SK-N-SH treated with all-trans-retinoic acid at 6 μM for 48 hours (cell line): ENCODE measurements at regions not wholly inside any gene's neighbourhood (a gene's known extent, or its start where the extent isn't known, plus 50 kb on each side); places are given as distances from the start of the nearest gene placed in this dataset.

Experiments used
- ATAC-seq: fragments of 200-7000 bp; cut with Tn5 transposase; 3 replicates; pipeline ENCODE4 v1.9.1; 2020; ENCODE audit warnings: mild to moderate bottlenecking, moderate library complexity
- ARNTL ChIP-seq: fragments of 450-650 bp; formaldehyde crosslinking; IDR thresholded peaks from 2 replicates; pipeline ENCODE4 v1.5.0; 2020; ENCODE audit warnings: low read depth, mild to moderate bottlenecking, moderate library complexity, borderline replicate concordance
- CSDC2 ChIP-seq: fragments of 250-450 bp; sonication (Bioruptor Pico); IDR thresholded peaks from 2 replicates; pipeline ENCODE4 v1.5.0; 2020; ENCODE audit warnings: mild to moderate bottlenecking, moderate library complexity
- ESRRG ChIP-seq: fragments of 250-450 bp; sonication (Bioruptor Pico); IDR thresholded peaks from 2 replicates; pipeline ENCODE4 v1.6.1; 2021; ENCODE audit warnings: mild to moderate bottlenecking
- GLIS3 ChIP-seq: fragments of 250-450 bp; sonication (Bioruptor Pico); IDR thresholded peaks from 2 replicates; pipeline ENCODE4 v1.5.0; 2020; ENCODE audit warnings: mild to moderate bottlenecking, moderate library complexity
- OSR1 ChIP-seq: fragments of 250-450 bp; sonication (Bioruptor Pico); IDR thresholded peaks from 2 replicates; pipeline ENCODE4 v1.8.0; 2022; ENCODE audit warnings: moderate library complexity, mild to moderate bottlenecking, inconsistent platforms
- PPARA ChIP-seq: fragments of 250-450 bp; sonication (Bioruptor Pico); IDR thresholded peaks from 2 replicates; pipeline ENCODE4 v1.5.0; 2020; ENCODE audit warnings: mild to moderate bottlenecking, borderline replicate concordance
- RARB ChIP-seq: fragments of 250-450 bp; sonication (Bioruptor Pico); IDR thresholded peaks from 2 replicates; pipeline ENCODE4 v1.8.0; 2021; ENCODE audit warnings: mild to moderate bottlenecking, moderate library complexity
- SNAI2 ChIP-seq: fragments of 250-450 bp; sonication (Bioruptor Pico); IDR thresholded peaks from 2 replicates; pipeline ENCODE4 v1.5.0; 2020; ENCODE audit warnings: mild to moderate bottlenecking, moderate library complexity
- TCF4 ChIP-seq: fragments of 250-450 bp; sonication (Bioruptor Pico); IDR thresholded peaks from 2 replicates; pipeline ENCODE4 v1.8.0; 2021; ENCODE audit warnings: mild to moderate bottlenecking, moderate library complexity, borderline replicate concordance
- TOX ChIP-seq: fragments of 250-450 bp; sonication (Bioruptor Pico); IDR thresholded peaks from 2 replicates; pipeline ENCODE4 v1.8.0; 2021; ENCODE audit warnings: mild to moderate bottlenecking, moderate library complexity, borderline replicate concordance
- ZFP3 ChIP-seq: fragments of 250-450 bp; sonication (Bioruptor Pico); IDR thresholded peaks from 2 replicates; pipeline ENCODE4 v1.5.0; 2020; ENCODE audit warnings: mild to moderate bottlenecking, moderate library complexity
- ZFP30 ChIP-seq: fragments of 450-650 bp; formaldehyde crosslinking; IDR thresholded peaks from 2 replicates; pipeline ENCODE4 v1.5.0; 2022; ENCODE audit warnings: mild to moderate bottlenecking, moderate library complexity
- ZNF565 ChIP-seq: fragments of 450-650 bp; formaldehyde crosslinking; conservative IDR thresholded peaks from 2 replicates; pipeline ENCODE4 v1.5.0; 2020; ENCODE audit warnings: low read depth, mild to moderate bottlenecking, moderate library complexity
- ZNF70 ChIP-seq: fragments of 450-650 bp; formaldehyde crosslinking; IDR thresholded peaks from 2 replicates; pipeline ENCODE4 v1.5.0; 2020; ENCODE audit warnings: mild to moderate bottlenecking, moderate library complexity
- ZNF8 ChIP-seq: fragments of 450-650 bp; formaldehyde crosslinking; IDR thresholded peaks from 2 replicates; pipeline ENCODE4 v1.5.0; 2020; ENCODE audit warnings: mild to moderate bottlenecking, moderate library complexity
- TF ChIP-seq, protein P1 (sequence below): fragments of 250-450 bp; sonication (Bioruptor Pico); IDR thresholded peaks from 2 replicates; pipeline ENCODE4 v1.8.0; 2020; ENCODE audit warnings: mild to moderate bottlenecking, moderate library complexity, borderline replicate concordance
- TF ChIP-seq, protein P2 (sequence below): fragments of 250-450 bp; sonication (Bioruptor Pico); IDR thresholded peaks from 2 replicates; pipeline ENCODE4 v1.8.0; 2021; ENCODE audit warnings: low read depth, mild to moderate bottlenecking, moderate library complexity, borderline replicate concordance
- TF ChIP-seq, protein P3 (sequence below): fragments of 250-450 bp; sonication (Bioruptor Pico); IDR thresholded peaks from 2 replicates; pipeline ENCODE4 v1.5.1; 2021; ENCODE audit warnings: mild to moderate bottlenecking, moderate library complexity
- TF ChIP-seq, protein P4 (sequence below): fragments of 250-450 bp; sonication (Bioruptor Pico); IDR thresholded peaks from 2 replicates; pipeline ENCODE4 v1.5.0; 2020; ENCODE audit warnings: mild to moderate bottlenecking, moderate library complexity

DNA sequence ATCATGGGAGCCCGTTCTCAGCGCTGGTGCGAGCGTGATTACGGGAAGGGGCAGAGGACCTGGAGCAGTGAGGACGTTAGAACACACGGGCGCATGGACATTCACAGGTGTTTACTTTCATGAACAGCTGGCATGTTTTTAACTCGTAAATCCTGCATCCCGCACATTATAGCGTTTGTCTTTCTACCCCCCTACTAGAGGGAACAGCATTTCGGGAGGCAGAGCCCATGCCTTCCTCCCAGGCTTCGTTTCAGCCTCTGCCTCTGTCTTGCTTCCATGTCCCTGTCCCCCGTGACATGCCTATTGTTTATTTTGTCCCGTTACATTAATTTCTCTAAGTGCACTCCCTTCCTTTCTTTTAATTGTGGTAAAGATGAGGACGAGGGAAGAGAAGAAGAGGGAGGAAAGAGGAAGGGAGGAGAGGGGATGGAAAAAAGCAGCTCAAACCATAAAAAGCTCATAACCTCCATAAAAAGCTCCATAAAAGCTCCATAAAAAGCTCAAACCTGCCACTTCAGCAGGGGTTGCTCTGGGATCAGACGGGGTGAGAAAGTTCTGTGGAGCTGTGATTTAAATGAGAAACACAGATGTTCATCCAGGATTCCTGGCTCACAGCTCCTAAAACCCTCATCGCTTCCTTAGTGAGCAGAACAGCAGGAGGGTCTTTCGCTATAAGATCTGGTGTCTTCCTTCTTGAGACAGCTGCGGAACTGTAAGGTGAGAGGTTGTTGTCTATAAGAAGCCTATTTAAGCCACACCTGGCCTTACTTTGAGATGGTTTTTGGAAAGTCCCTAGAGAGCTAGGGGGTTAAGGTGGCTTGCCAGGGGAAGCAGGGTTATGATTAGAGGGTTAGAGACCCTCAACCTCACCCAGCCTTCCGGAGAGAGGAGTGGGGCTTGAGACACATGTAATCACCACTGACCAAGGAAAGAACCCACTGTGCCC, 66.6 kb upstream of the SNTG2 start (continued):
- TF ChIP-seq, protein P1, sequence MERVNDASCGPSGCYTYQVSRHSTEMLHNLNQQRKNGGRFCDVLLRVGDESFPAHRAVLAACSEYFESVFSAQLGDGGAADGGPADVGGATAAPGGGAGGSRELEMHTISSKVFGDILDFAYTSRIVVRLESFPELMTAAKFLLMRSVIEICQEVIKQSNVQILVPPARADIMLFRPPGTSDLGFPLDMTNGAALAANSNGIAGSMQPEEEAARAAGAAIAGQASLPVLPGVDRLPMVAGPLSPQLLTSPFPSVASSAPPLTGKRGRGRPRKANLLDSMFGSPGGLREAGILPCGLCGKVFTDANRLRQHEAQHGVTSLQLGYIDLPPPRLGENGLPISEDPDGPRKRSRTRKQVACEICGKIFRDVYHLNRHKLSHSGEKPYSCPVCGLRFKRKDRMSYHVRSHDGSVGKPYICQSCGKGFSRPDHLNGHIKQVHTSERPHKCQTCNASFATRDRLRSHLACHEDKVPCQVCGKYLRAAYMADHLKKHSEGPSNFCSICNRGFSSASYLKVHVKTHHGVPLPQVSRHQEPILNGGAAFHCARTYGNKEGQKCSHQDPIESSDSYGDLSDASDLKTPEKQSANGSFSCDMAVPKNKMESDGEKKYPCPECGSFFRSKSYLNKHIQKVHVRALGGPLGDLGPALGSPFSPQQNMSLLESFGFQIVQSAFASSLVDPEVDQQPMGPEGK (CRISPR knock-in tag) = no peak
- TF ChIP-seq ZFP30 = no peak

DNA sequence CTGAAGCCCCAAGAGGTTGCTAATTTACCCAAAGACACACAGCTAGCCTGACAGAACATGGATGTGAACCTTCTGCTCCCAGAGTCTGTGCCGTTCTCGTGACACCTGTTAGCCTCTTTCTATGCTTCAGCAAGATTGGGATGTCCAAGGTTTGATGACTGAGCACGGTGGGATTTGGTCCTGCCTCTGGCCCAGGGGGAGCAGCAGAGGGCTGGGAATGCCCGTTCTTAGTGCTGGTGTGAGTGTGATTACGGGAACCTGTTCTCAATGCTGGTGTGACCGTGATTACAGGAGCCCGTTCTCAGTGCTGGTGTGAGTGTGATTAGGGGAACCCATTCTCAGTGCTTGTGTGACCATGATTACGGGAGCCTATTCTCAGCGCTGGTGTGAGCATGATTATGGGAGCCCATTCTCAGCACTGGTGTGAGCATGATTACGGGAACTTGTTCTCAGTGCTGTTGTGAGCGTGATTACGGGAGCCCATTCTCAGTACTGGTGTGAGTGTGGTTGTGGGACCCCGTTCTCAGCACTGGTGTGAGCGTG, 67.3 kb upstream of the SNTG2 start:
- no peak for ATAC-seq
- no peak for TF ChIP-seq ZFP3 (CRISPR knock-in tag)
- TF ChIP-seq, protein P2, sequence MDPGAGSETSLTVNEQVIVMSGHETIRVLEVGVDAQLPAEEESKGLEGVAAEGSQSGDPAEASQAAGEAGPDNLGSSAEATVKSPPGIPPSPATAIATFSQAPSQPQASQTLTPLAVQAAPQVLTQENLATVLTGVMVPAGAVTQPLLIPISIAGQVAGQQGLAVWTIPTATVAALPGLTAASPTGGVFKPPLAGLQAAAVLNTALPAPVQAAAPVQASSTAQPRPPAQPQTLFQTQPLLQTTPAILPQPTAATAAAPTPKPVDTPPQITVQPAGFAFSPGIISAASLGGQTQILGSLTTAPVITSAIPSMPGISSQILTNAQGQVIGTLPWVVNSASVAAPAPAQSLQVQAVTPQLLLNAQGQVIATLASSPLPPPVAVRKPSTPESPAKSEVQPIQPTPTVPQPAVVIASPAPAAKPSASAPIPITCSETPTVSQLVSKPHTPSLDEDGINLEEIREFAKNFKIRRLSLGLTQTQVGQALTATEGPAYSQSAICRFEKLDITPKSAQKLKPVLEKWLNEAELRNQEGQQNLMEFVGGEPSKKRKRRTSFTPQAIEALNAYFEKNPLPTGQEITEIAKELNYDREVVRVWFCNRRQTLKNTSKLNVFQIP (CRISPR knock-in tag) = no peak
- TF ChIP-seq ZFP30 = no peak
- no peak for TF ChIP-seq ARNTL (CRISPR knock-in tag)
- TF ChIP-seq ESRRG (CRISPR knock-in tag) = no peak
- TF ChIP-seq RARB (CRISPR knock-in tag) = no peak
- no peak for TF ChIP-seq OSR1
- no peak for TF ChIP-seq ZNF70 (CRISPR knock-in tag)
- TF ChIP-seq ZNF8 = no peak
- TF ChIP-seq, protein P3, sequence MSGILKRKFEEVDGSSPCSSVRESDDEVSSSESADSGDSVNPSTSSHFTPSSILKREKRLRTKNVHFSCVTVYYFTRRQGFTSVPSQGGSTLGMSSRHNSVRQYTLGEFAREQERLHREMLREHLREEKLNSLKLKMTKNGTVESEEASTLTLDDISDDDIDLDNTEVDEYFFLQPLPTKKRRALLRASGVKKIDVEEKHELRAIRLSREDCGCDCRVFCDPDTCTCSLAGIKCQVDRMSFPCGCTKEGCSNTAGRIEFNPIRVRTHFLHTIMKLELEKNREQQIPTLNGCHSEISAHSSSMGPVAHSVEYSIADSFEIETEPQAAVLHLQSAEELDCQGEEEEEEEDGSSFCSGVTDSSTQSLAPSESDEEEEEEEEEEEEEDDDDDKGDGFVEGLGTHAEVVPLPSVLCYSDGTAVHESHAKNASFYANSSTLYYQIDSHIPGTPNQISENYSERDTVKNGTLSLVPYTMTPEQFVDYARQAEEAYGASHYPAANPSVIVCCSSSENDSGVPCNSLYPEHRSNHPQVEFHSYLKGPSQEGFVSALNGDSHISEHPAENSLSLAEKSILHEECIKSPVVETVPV (CRISPR knock-in tag) = no peak
- no peak for TF ChIP-seq PPARA (CRISPR knock-in tag)
- TF ChIP-seq GLIS3 (CRISPR knock-in tag) = no peak
- no peak for TF ChIP-seq ZNF565 (CRISPR knock-in tag)
- TF ChIP-seq, protein P4, sequence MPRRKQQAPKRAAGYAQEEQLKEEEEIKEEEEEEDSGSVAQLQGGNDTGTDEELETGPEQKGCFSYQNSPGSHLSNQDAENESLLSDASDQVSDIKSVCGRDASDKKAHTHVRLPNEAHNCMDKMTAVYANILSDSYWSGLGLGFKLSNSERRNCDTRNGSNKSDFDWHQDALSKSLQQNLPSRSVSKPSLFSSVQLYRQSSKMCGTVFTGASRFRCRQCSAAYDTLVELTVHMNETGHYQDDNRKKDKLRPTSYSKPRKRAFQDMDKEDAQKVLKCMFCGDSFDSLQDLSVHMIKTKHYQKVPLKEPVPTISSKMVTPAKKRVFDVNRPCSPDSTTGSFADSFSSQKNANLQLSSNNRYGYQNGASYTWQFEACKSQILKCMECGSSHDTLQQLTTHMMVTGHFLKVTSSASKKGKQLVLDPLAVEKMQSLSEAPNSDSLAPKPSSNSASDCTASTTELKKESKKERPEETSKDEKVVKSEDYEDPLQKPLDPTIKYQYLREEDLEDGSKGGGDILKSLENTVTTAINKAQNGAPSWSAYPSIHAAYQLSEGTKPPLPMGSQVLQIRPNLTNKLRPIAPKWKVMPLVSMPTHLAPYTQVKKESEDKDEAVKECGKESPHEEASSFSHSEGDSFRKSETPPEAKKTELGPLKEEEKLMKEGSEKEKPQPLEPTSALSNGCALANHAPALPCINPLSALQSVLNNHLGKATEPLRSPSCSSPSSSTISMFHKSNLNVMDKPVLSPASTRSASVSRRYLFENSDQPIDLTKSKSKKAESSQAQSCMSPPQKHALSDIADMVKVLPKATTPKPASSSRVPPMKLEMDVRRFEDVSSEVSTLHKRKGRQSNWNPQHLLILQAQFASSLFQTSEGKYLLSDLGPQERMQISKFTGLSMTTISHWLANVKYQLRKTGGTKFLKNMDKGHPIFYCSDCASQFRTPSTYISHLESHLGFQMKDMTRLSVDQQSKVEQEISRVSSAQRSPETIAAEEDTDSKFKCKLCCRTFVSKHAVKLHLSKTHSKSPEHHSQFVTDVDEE = no peak
- TF ChIP-seq SNAI2 (CRISPR knock-in tag) = no peak
- TF ChIP-seq, protein P1 (CRISPR knock-in tag) = no peak
- no peak for TF ChIP-seq TCF4 (CRISPR knock-in tag)
- no peak for TF ChIP-seq TOX
- no peak for TF ChIP-seq CSDC2 (CRISPR knock-in tag)
